DMS 273 (cell line): ENCODE measurements at regions not wholly inside any gene's neighbourhood (a gene's known extent, or its start where the extent isn't known, plus 50 kb on each side); places are given as distances from the start of the nearest gene placed in this dataset.

Experiments used
- DNase-seq: peaks from one replicate; lab custom pipeline; 2025; ENCODE audit not compliant: unreplicated experiment; lab: John Stamatoyannopoulos, UW

DNA sequence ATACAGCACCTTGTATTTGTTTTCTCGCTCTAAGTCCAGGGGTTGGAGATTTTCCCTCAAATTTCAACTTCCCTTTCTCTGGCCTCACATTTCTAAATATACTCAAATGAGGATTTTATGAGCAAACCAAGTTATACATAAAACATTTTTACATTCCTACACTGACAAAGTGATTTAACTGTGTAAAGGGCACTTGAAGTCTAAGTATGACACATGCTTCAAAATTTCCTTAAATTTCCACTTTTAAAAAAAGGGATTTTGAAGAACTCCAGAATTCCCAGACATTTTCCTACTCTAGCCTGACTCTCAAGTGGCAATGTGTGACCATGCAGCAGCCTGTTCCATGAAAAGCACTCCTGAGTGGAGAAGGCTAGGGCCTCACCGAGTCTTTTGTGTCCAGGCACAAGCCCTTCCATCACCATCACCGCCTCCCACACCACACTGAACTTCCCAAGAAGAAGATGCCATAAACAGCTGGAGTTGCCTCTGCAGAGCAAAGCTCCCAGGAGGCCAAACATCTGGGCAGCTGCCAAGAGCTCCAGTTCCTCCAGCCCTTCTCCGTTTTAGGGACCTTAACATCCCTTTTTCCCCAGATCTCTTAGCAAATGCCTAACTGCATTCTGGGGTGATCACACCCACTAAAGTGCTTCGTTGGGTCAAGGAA is 68.9 kb downstream of the NCR2 start:
- DNase-seq: no peak

DNA sequence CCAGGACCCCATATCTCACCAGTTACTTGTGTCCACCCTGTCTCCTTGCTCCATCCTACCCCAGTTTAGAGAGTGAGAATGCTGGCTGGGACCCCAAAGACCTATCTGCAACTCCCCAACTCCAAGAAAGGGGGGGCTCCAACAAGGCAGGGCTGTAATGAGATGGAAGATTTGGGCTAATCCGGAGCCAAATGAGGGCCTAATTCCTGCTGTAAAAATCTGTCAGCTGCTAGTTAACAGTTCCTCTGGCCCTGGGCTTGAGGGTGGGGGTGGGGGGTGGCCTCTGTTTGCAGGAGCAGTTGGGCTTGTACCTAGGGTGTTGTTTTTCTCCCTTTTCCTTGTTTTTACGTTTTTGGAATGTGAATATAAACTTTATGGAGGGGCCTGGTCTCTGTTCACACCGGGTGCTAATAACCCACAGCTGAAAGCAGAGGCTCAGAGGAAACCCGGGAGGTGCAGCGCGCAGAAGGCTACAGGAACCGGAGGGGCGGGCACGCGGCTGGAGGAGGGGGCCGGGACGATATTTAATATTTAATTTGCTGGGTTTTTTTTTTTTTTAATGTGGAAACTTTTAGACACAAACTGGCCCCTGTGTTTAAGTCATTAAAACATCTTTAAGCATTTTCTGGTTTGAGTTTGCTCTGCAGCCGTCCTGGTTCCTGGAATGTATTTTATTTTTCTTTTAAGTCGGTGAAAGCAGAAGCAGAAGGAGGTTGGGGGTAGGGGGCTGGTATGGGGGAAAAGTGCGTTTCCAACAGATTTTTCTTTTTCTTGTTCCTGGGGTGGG is 70.7 kb downstream of the NCR2 start:
- no peak for DNase-seq

- DNase-seq: no peak
Observed at GRCh38 chr6:41406728-41407489, 71.5 kb downstream of the NCR2 start.

DNA sequence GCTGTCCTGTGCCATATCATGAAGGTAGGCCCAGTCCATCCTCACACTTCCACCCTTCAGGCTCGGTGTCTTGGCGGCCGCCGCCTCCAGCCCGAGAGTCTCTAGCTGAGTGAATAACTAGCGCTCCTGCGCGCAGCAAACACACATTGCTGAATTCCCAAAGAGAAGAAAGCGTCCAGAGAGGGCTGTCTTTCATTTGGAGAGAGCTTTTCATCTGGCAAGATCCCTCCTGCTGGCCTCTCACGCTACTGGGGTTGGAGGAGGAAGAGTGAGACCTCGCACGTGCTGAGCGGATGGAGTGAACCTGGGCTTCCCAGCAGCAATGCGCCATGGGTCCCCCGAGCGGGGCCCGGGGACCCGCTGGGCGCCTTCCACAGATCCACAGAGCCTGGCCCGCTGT is 73.2 kb downstream of the NCR2 start:
- DNase-seq: no peak

DNA sequence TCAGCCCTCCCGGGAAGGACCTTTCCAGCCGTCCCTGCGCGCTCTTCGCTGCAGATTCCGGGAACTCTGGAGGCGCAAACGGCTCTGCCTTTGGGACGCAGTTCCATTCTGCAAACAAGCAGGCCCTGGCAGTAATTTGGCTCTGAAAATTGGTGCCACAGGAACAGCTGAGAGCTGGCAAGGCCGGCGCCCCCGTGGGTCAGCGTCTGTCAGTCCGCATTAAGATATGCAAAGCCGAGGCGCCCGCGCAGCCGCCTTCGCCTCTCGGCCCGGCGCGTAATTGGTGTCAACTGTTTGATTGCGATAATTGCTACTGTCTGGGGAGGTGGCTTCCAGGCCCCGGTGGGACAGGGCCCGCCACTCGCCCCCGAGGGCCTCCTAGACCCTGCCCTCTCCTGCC is 73.6 kb downstream of the NCR2 start:
- no peak for DNase-seq

DNA sequence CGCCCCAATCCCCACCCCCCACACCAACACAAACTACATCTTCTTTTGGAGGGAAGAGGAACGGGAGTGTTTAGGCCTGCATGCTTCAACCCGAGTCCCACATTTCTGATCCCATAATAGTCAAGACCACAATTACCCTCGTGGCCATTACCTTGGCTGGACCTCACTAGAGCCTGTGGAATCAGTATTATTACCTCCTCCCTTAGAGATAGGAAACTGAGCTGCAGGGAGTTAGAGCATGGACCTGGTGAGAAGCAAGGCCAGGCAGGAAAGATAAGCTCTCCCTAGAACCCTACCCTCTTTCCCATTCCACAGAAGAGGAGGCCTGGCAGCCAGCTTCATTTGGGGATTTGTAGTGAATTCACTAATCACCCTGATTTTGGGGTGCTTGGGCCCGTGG is 74.1 kb downstream of the NCR2 start:
- DNase-seq: no peak

DNA sequence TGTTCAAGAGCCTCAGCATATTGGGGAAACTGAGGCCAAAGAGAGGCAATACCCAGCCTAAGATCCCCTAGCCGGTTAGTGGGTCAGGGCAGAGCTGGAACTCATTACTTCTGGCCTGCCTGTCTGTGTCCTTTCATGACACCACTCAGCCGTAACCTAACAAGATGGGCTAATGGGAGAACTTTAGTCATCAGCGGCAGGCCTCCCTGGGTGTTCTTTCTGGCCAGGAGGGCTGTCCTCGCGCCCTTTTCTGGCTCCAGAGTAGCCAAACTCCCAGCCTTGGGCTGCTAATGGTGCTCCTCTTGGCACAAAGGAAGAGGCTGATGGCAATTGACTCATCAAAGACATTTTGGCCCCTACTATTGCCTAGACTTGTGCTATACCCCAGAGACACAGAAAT is 76.6 kb downstream of the NCR2 start:
- no peak for DNase-seq

DNA sequence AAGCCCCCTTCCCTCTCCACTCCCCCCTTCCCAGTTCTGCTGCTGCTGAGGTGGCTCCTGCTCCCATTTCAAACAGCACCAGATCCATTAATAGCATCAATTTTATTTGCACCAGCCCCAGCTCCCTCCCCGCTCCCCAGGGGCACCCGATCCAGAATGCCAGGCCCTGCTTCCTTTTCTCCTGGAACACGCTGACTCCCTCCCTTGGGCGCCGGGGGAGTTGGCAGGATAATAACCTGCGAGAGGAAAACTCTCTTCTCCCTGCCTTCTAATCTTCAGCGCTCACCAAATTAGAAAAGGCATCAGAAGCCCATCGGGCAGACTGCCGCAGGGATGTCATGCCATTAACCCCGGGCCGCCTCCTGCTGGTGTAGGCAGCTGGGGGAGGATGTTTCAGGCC is 77.8 kb downstream of the NCR2 start:
- no peak for DNase-seq

DNA sequence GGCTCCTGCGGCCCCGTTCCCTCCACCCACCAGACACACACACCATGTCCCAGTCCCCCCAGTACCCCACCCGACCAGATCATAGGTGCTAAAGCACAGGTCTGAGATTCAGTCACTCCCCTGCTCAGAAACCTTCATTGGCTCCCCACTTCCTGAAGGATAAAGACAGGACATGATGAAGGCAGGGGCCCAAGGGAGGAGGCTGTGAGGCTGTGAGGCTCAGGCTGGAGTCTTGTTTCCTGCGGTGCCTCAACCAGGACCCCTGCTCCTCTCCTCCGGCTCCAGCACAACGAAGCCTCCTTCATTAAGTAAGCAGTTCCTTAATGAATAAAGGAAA is 81.1 kb downstream of the NCR2 start:
- DNase-seq: no peak

DNA sequence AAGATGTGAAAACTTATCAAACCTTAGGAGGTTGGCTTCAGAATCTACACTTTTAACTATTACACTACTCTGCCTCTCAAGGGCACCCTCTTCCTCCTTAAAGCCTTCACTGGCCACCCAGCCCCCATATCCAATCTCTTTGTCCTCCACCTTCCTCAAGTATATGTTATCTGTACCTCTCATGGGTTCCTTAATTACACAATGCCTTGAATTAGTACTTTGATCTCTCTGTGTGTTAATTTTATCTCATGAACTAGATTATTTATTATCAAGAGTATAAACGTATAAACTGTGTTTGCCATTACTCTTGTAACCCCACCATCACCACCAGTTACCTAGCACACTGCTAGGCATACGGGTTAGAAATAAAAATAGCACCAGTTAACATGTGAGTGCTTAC is 83.3 kb downstream of the NCR2 start:
- no peak for DNase-seq

DNA sequence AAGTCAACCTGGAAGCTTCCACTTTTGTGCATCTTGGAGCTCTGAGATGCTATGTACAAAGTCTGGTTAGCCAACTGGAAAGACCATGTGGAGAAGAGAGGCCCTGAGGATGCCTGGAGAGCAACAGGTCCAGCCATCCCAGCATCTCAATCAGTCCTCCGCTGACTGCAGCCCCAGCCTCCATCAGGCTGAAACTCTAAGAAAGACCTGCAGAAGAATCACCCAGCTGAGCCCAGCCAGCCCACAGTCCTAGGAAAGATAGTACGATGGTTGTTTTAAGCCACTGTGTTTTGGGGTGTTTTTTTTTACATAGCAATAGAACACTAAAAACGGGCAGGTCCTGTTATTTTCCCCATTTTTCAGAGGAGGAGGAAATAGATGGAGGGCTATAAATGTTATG is 84.0 kb downstream of the NCR2 start:
- DNase-seq: no peak

- no peak for DNase-seq
Observed at GRCh38 chr6:41420186-41420585, 84.8 kb downstream of the NCR2 start.

GRCh38 chr6:41422161-41422560 is 86.8 kb downstream of the NCR2 start:
- DNase-seq: no peak

DNA sequence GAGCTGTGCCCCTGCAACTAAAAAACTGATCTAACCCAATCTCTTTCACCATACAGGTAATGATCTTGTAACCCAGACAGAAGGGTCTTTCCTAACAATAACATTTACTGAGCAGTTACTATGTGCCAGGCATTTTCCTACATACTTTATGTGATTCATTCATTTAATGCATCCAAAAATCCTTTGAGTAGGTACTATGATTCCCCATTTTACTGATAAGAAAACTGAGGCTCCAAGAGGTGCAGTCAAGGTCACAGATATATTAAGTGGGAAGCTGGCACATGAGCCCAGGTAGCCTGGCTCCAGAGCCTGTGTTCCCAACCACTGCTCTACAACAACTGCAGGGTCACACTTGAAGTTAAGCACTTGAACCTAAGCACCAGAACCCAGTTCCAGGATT is 87.6 kb downstream of the NCR2 start:
- DNase-seq: no peak

DNA sequence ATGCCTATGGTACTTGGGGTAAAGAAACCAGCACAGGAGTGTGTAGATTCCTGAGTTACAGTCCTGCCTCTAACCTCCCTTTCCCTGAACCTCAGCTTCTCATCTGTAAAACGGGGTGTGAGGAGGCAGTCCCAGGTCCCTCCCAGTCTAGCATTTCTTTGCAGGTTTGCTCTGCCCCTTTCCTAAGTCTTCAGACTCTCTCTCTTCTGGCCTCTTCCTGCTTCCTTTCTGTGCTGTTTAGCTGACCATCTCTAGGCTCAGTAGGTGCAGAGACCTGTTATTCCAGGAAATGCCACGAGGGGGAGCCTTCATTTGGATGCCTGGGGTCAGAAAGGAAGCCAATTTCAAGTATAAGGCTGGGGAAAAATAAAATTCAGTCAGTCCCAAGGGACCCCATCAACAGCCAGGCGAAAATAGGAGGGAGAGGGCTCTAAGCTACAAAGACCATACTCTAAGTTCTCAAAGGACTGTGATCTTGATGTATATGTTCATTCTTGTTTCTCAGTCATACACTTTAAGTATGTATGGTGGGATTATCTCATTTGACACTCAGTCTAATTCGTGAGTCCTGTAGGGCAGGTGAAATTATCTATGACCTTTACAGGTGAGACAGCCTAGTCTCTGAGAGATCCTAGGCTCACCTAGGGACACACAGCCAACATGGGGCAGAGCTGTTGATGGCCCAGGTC is 89.1 kb downstream of the NCR2 start:
- peak; percentile 90 for DNase-seq

DNA sequence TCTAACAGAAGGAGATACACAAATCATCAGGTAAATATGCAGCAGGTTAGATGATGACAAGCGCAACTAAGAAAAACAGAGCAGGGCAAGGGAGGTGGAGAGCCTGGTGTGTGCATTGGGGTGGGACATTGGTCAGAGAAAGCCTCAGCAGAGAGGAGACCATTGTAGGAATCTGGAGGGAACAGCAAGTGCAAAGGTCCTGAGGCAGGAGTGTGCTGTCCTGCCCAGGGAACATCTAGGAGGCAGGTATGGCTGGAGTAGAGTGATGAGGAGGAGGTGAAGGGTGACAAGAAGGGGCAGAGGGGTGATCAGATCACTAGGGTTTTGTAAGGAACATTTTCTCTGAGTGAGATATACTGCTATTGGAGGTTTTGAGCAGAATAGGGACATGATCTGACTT is 90.1 kb downstream of the NCR2 start:
- DNase-seq: no peak

DNA sequence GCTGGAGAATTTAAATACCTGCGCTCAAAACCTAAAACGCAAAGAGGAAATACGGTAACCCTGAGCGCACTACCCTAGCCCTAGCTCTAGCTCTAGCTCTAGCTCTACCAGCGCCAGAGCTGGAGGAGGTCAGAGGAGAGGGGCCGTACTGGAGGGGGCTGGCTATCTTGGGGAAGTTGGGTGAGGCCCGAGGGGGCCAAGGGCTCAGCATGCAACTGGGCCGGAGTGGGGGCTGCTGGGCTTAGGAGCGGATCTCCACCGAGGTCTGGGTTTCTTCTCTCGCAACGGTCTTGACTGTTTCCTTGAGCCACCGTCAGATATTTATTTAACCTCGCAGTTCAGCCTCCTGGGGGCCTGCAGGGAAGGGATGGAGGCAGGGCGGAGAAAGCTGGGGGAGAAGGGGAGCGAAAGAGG is 91.0 kb downstream of the NCR2 start:
- DNase-seq: no peak

DNA sequence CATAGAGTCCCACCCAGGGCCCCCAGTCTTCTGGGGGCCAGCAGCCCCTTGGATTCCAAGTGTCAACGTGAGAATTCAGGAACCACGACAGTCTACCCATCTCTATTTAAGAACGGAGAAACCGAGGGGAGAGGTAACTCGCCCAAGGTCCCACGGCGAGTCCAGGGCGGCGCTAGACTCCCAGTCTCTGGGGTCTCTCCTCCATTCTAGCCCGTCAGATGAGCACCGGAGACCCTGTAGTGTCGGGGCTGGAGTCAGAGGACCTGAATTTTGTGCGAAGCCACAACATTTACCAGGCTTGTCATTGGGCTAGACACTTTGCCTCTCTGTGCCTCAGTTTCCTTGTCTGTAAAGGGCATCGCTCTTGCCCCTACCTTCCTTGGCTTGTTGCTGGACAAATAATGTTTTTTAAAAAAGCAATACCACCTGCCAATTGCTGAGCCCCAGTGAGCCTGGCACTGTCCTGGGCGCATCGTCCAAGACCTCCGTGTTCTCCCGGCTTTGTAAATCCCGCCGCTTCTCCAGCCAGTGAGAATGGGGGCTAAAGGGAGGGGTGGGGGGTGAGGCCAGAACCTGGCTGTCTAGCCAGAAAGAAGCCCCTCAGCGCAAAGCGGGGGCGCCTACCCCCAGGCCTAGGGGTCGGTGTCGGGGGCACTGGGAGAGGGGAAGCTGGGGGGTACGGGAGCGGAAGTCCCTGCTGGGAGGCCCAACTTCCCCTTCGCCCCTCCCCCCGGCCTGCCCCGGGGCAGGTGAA is 91.7 kb downstream of the NCR2 start:
- no peak for DNase-seq

GRCh38 chr6:41427642-41428335 is 92.4 kb downstream of the NCR2 start:
- DNase-seq: peak; percentile 80

- DNase-seq: peak; percentile 64
Observed at GRCh38 chr6:41428336-41428995, 93.1 kb downstream of the NCR2 start.
